ENCODE measurements at regions not wholly inside any gene's neighbourhood (a gene's known extent, or its start where the extent isn't known, plus 50 kb on each side); places are given as distances from the start of the nearest gene placed in this dataset.

DNA sequence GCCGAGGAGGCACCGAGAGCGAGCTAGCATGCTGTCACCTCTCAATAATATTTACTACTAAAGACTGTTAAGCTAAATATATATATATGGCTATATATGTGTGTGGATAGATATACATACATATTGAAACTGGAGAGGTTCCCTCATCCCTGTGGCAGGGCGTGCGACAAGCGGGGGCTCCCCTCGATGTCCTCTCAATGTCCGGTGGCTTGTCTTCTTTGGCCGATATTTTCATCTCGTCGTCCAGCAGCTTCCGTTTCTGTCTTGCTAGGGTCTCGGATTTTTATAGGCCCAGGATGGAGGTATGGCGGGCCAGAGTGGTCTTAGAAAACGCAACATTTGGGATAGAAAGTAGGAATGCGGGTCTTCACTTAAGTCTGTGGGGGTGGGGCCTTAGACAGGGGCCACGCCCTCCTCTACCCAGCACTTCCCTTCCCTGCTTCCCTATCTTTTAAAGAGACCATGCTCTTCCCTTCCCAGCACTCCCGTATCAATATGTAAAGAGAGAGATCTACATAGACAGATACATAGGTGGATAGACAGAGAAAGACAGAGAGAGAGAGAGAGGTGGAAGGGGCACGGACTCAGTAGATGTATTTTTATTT lies 866.8 kb downstream of the DSC3 start:
- H3K4me3 ChIP-seq (ENCODE audit: low read depth, low read length) = no peak overlapping the region
- no peak for DNase-seq (ENCODE audit: low read depth)
- no peak for TF ChIP-seq CTCF (conservative IDR thresholded peaks at IDR 0.05; ENCODE audit: low read depth, low read length)

DNA sequence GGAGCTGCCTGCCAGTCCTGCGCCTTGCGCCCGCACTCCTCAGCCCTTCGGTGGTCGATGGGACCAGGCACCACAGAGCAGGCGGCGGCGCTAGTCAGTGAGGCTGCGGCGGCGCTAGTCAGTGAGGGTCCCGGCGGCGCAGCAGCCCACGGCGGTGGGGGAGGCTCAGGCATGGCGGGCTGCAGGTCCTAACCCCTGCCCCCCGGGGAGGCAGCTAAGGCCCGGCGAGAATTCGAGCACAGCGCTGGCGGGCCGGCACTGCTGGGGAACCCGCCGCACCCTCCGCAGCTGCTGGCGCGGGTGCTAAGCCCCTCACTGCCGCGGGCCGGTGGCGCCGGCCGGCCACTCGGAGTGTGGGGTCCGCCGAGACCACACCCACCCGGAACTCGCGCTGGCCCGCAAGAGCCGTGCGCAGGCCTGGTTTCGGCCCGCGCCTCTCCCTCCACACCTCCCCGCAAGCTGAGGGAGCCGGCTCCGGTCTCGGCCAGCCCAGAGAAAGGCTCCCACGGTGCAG lies 867.4 kb downstream of the DSC3 start:
- no peak for TF ChIP-seq CTCF (conservative IDR thresholded peaks at IDR 0.05; ENCODE audit: low read depth, low read length)
- H3K4me3 ChIP-seq (ENCODE audit: low read depth, low read length) = no peak overlapping the region
- DNase-seq (ENCODE audit: low read depth) = no peak

DNA sequence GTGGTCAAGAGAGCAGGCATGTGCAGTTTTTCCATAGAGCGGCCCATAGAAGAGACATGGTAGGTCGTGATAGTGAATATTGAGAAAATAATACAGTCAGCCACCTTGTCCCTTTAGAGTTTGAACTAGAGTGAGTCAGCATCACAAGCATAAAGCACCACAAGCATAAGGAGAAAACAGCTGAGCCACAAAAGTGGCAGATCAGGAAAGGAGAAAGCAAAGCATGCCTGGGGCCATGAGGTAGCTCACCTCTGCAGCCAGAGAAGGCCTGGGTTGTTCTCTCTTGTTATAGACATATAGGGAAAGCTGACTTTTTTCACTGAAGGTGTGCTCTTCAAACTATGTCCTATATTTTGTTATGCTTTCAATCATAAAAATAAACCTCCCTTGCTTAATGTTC lies 879.0 kb downstream of the DSC3 start:
- H3K4me3 ChIP-seq (ENCODE audit: low read depth, low read length) = no peak overlapping the region
- no peak for TF ChIP-seq CTCF (conservative IDR thresholded peaks at IDR 0.05; ENCODE audit: low read depth, low read length)
- no peak for DNase-seq (ENCODE audit: low read depth)

- no peak overlapping the region for H3K4me3 ChIP-seq (ENCODE audit: low read depth, low read length)
- no peak for TF ChIP-seq CTCF (conservative IDR thresholded peaks at IDR 0.05; ENCODE audit: low read depth, low read length)
- DNase-seq (ENCODE audit: low read depth) = no peak
Measured at GRCh38 chr18:30160124-30160523, 882.4 kb downstream of the DSC3 start.

GRCh38 chr18:30150586-30151250 lies 891.8 kb downstream of the DSC3 start:
- no peak overlapping the region for H3K4me3 ChIP-seq (ENCODE audit: low read depth, low read length)
- no peak for TF ChIP-seq CTCF (conservative IDR thresholded peaks at IDR 0.05; ENCODE audit: low read depth, low read length)

GRCh38 chr18:30149585-30149984 lies 893.0 kb downstream of the DSC3 start:
- H3K4me3 ChIP-seq (ENCODE audit: low read depth, low read length) = no peak overlapping the region
- no peak for TF ChIP-seq CTCF (conservative IDR thresholded peaks at IDR 0.05; ENCODE audit: low read depth, low read length)
- no peak for DNase-seq (ENCODE audit: low read depth)

More at GRCh38 chr18:30150586-30151250, 891.8 kb downstream of the DSC3 start:
- DNase-seq (ENCODE audit: low read depth) = no peak

DNA sequence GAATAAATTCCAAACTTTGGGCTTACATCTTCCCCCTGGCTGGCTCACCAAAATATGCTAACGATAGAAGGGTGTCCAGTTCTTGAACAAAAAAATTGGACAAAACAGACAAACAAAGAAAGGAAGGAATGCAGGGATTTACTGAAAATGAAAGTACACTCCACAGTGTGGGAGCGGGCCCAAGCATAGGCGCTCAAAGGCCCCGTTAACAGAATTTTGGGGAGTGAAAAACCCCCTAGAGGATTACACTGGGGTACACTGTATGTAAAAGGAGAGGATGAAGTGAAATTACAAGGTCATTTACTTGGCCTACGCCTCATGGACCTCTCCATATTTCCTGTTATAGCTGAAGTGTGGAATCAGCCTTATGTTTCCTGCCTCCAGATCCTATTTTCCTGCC lies 899.7 kb downstream of the DSC3 start:
- TF ChIP-seq CTCF (conservative IDR thresholded peaks at IDR 0.05; ENCODE audit: low read depth, low read length) = no peak
- DNase-seq (ENCODE audit: low read depth) = no peak
- H3K4me3 ChIP-seq (ENCODE audit: low read depth, low read length) = no peak overlapping the region
